H1 (cell line): ENCODE measurements at regions not wholly inside any gene's neighbourhood (a gene's known extent, or its start where the extent isn't known, plus 50 kb on each side); places are given as distances from the start of the nearest gene placed in this dataset.

Experiments
- CTCF ChIA-PET: fragments of 300-600 bp; sonication (Branson Sonifier 250); formaldehyde crosslinking; loops from one replicate; lab custom pipeline; 2021; ENCODE audit not compliant: partially characterized antibody; lab: Charles Lee
- POLR2A ChIA-PET: fragments of 300-600 bp; sonication (Branson Sonifier 250); formaldehyde crosslinking; loops from one replicate; lab custom pipeline; 2021; ENCODE audit warnings: inconsistent platforms; ENCODE audit not compliant: partially characterized antibody; lab: Charles Lee
- DNase-seq, 2 experiments: peaks; one replicate each; pipeline versions ENCODE4 v3.0.0 to v3.0.0-alpha.2; 2010 to 2022; ENCODE audit warnings: low spot score in 2 of 2, low read depth in 1 of 2, mixed read lengths in 1 of 2
- FAIRE-seq: peaks from 2 replicates; lab custom pipeline; 2011; peaks lifted over from hg19 to GRCh38; lab: Jason Lieb, UNC
- H2AFZ ChIP-seq: 2 replicates; pipeline ENCODE4 v1.8.1; 2012; ENCODE audit warnings: low read length, inconsistent platforms
- H2AK5ac ChIP-seq: 2 replicates; pipeline ENCODE4 v1.6.1; 2013; ENCODE audit warnings: low read depth, low read length
- H2BK120ac ChIP-seq: replicated peaks from 2 replicates; pipeline ENCODE3; 2013; ENCODE audit warnings: low read depth, low read length, inconsistent platforms
- H2BK12ac ChIP-seq: 2 replicates; pipeline ENCODE4 v1.6.1; 2013; ENCODE audit warnings: low read depth, low read length
- H2BK15ac ChIP-seq: 2 replicates; pipeline ENCODE4 v1.6.1; 2013; ENCODE audit warnings: low read length
- H2BK20ac ChIP-seq: 2 replicates; pipeline ENCODE4 v1.6.1; 2013; ENCODE audit warnings: low read length
- H2BK5ac ChIP-seq: 2 replicates; pipeline ENCODE4 v1.6.1; 2013; ENCODE audit warnings: low read depth, low read length
- H3K14ac ChIP-seq: 2 replicates; pipeline ENCODE4 v1.6.1; 2013; ENCODE audit warnings: inconsistent platforms; ENCODE audit not compliant: insufficient read length
- H3K18ac ChIP-seq: 2 replicates; pipeline ENCODE4 v1.6.1; 2013; ENCODE audit warnings: low read length; ENCODE audit errors: extremely low read depth
- H3K23ac ChIP-seq: 2 replicates; pipeline ENCODE4 v1.6.1; 2013; ENCODE audit warnings: inconsistent platforms; ENCODE audit not compliant: insufficient read length
- H3K23me2 ChIP-seq: 2 replicates; pipeline ENCODE4 v1.6.1; 2013; ENCODE audit warnings: low read depth, low read length
- H3K27ac ChIP-seq: 2 replicates; pipeline ENCODE4 v1.6.1; 2011; ENCODE audit warnings: low read depth, low read length, inconsistent platforms
- H3K27me3 ChIP-seq, 4 experiments: replicated peaks in 1 of 4; 1 replicate in 1 of 4; 2 replicates in 3 of 4; pipeline versions ENCODE4 v1.6.1 to v1.8.1; 2011 to 2013; ENCODE audit warnings: low read length in 3 of 4, mild to moderate bottlenecking in 3 of 4, inconsistent platforms in 2 of 4, mixed read lengths in 2 of 4, moderate library complexity in 1 of 4; ENCODE audit not compliant: control insufficient read depth in 3 of 4, insufficient read depth in 3 of 4; ENCODE audit errors: extremely low read depth in 1 of 4
- H3K36me3 ChIP-seq, 4 experiments: 2 replicates each; pipeline versions ENCODE4 v1.6.1 to v1.8.1; 2011 to 2013; ENCODE audit warnings: mild to moderate bottlenecking in 4 of 4, low read length in 3 of 4, moderate library complexity in 2 of 4, control low read depth in 1 of 4, inconsistent platforms in 1 of 4; ENCODE audit not compliant: insufficient read depth in 4 of 4, control insufficient read depth in 2 of 4
- H3K4ac ChIP-seq: replicated peaks from 2 replicates; pipeline ENCODE3; 2013; ENCODE audit warnings: low read length, low read depth, mixed read lengths, inconsistent platforms; ENCODE audit not compliant: insufficient read length
- H3K4me1 ChIP-seq, 4 experiments: replicated peaks in 1 of 4; 1 replicate in 1 of 4; 2 replicates in 3 of 4; pipeline versions ENCODE4 v1.6.1 to v1.8.1; 2011 to 2013; ENCODE audit warnings: low read length in 3 of 4, inconsistent platforms in 2 of 4, mixed read lengths in 1 of 4; ENCODE audit not compliant: insufficient read depth in 4 of 4, control insufficient read depth in 3 of 4
- H3K4me2 ChIP-seq, 2 experiments: 2 replicates each; pipeline versions ENCODE4 v1.6.1 to v1.8.1; 2011 to 2013; ENCODE audit warnings: low read depth in 2 of 2, low read length in 2 of 2, control low read depth in 1 of 2, inconsistent platforms in 1 of 2, mild to moderate bottlenecking in 1 of 2; ENCODE audit not compliant: insufficient read depth in 1 of 2
- H3K4me3 ChIP-seq, 4 experiments: fragments of 200-600, 300-600 bp in 1 of 4; sonication (generic), shearing (Covaris generic), sonication (Bioruptor Twin) in 1 of 4; 2 replicates each; pipeline versions ENCODE4 v1.5.1 to v1.8.1; 2011 to 2016; ENCODE audit warnings: low read length in 4 of 4, low read depth in 3 of 4, control low read depth in 2 of 4, inconsistent platforms in 2 of 4, mild to moderate bottlenecking in 2 of 4, mixed read lengths in 1 of 4, moderate library complexity in 1 of 4; ENCODE audit not compliant: insufficient read depth in 2 of 4; ENCODE audit errors: extremely low read depth in 1 of 4
- H3K56ac ChIP-seq: replicated peaks from 2 replicates; pipeline ENCODE3; 2013; ENCODE audit warnings: low read depth, mild to moderate bottlenecking, mixed read lengths, low read length, inconsistent platforms; ENCODE audit not compliant: insufficient read length
- H3K79me1 ChIP-seq: 2 replicates; pipeline ENCODE4 v1.6.1; 2013; ENCODE audit warnings: low read depth, low read length, control low read depth
- H3K79me2 ChIP-seq, 2 experiments: 2 replicates each; pipeline versions ENCODE4 v1.6.1 to v1.8.1; 2012 to 2013; ENCODE audit warnings: low read length in 2 of 2, mild to moderate bottlenecking in 2 of 2, inconsistent platforms in 1 of 2; ENCODE audit not compliant: insufficient read depth in 2 of 2, control insufficient read depth in 1 of 2
- H3K9ac ChIP-seq, 4 experiments: replicated peaks in 1 of 4; 1 replicate in 1 of 4; 2 replicates in 3 of 4; pipeline versions ENCODE4 v1.6.1 to v1.8.1; 2011 to 2013; ENCODE audit warnings: low read depth in 3 of 4, low read length in 3 of 4, control low read depth in 2 of 4, mild to moderate bottlenecking in 2 of 4, moderate library complexity in 2 of 4, inconsistent platforms in 1 of 4; ENCODE audit errors: extremely low read depth in 1 of 4
- H3K9me3 ChIP-seq, 2 experiments: 2 replicates each; pipeline versions ENCODE4 v1.6.1 to v1.8.1; 2012 to 2013; ENCODE audit warnings: mild to moderate bottlenecking in 2 of 2, moderate library complexity in 2 of 2, control low read depth in 1 of 2, inconsistent platforms in 1 of 2, low read depth in 1 of 2, low read length in 1 of 2, mixed read lengths in 1 of 2; ENCODE audit not compliant: insufficient read depth in 2 of 2
- H4K20me1 ChIP-seq, 2 experiments: replicated peaks in 1 of 2; 2 replicates each; pipeline versions ENCODE3 to v1.8.1; 2011 to 2013; ENCODE audit warnings: inconsistent platforms in 2 of 2, low read length in 2 of 2, mild to moderate bottlenecking in 1 of 2; ENCODE audit not compliant: insufficient read depth in 2 of 2, control insufficient read depth in 1 of 2
- H4K5ac ChIP-seq: 2 replicates; pipeline ENCODE4 v1.6.1; 2013; ENCODE audit warnings: low read length, low read depth, mixed read lengths, inconsistent platforms; ENCODE audit not compliant: insufficient read length
- H4K8ac ChIP-seq: 2 replicates; pipeline ENCODE4 v1.8.0; 2013; ENCODE audit warnings: mild to moderate bottlenecking, moderate library complexity, low read length, inconsistent platforms; ENCODE audit not compliant: insufficient read depth; ENCODE audit errors: extremely low read depth
- H4K91ac ChIP-seq: replicated peaks from 2 replicates; pipeline ENCODE3; 2013; ENCODE audit warnings: low read length, mixed read lengths, inconsistent platforms; ENCODE audit not compliant: insufficient read length
- CBX5 ChIP-seq: fragments of 300-800, 300-1000 bp; sonication (generic); IDR thresholded peaks from 2 replicates; pipeline ENCODE4 v1.7.1; 2016; ENCODE audit warnings: antibody characterized with exemption, low read length, low read depth
- CBX8 ChIP-seq: fragments of 300-800, 300-1000 bp; sonication (generic); IDR thresholded peaks from 2 replicates; pipeline ENCODE4 v1.7.1; 2016; ENCODE audit warnings: low read depth, low read length, borderline replicate concordance
- CEBPB ChIP-seq: IDR thresholded peaks from 2 replicates; pipeline ENCODE4 v1.6.1; 2012; ENCODE audit warnings: low read depth, low read length
- FOSL1 ChIP-seq: IDR thresholded peaks from 2 replicates; pipeline ENCODE4 v1.6.1; 2011; ENCODE audit warnings: mild to moderate bottlenecking, low read depth, low read length, moderate library complexity; ENCODE audit not compliant: insufficient read depth
- JUND ChIP-seq: IDR thresholded peaks from 2 replicates; pipeline ENCODE4 v1.6.1; 2011; ENCODE audit warnings: mild to moderate bottlenecking, improper control_type of control experiment, low read length
- WGBS, 2 experiments: shearing (Covaris generic) in 1 of 2; methylation state at CpG; one replicate each; pipeline versions ENCODE4 v1.1.6 to v1.1.7; 2013 to 2015; ENCODE audit warnings: low lambda C conversion rate in 2 of 2, mixed read lengths in 2 of 2, inconsistent platforms in 1 of 2, low coverage in 1 of 2, missing lambda C conversion rate in 1 of 2; ENCODE audit not compliant: insufficient replicate concordance in 2 of 2, insufficient coverage in 1 of 2, insufficient read length in 1 of 2; ENCODE audit errors: extremely low coverage in 1 of 2, missing lambda C conversion rate in 1 of 2; 5-methylcytosine and 5-hydroxymethylcytosine counted together

- Histone ChIP-seq H2BK20ac (no peak overlapping the region), H2BK15ac (no peak overlapping the region), H3K23me2 (no peaks in the 10 kb centered on the region), H4K8ac (no peak overlapping the region), H4K91ac (no peak overlapping the region), H4K20me1 (no peaks in the 10 kb centered on the region), H4K5ac (no peak overlapping the region), H3K4me3 (no peak overlapping the region), H3K18ac (no peak overlapping the region), H2BK12ac (no peak overlapping the region), H3K56ac (no peak overlapping the region), H3K14ac (no peak overlapping the region), H2BK5ac (no peak overlapping the region), H3K4me1 (no peaks in the 10 kb centered on the region), H3K9ac (no peak overlapping the region), H3K27me3 (no peaks in the 10 kb centered on the region), H2AK5ac (no peak overlapping the region), H3K4me2 (no peak overlapping the region), H3K9me3 (peaks cover 35 to 58% of the 10 kb centered on the region in 2 experiments), H2AFZ (no peak overlapping the region), H3K23ac (no peak overlapping the region), H2BK120ac (no peak overlapping the region), H3K79me2 (no peaks in the 10 kb centered on the region), H3K79me1 (no peaks in the 10 kb centered on the region), H3K27ac (no peak overlapping the region), H3K36me3 (no peaks in the 10 kb centered on the region), H3K4ac (no peak overlapping the region)
- 50% methylated on average over 2 of the region's 3 CpGs; no CpG with 5 or more reads in 1 of the 2 experiments for WGBS, 2 experiments
- ChIA-PET POLR2A (no interaction called here), CTCF (no interaction called here)
- DNase-seq (no peak), FAIRE-seq (no peak)
- no peak for TF ChIP-seq JUND
- no peak for TF ChIP-seq CBX8
- TF ChIP-seq FOSL1: no peak
- no peak for TF ChIP-seq CBX5
- no peak for TF ChIP-seq CEBPB
Observed at GRCh38 chr17:22277595-22277994, 585.3 kb downstream of the KCNJ18 start.
